GM18517 (cell line): ENCODE measurements at regions not wholly inside any gene's neighbourhood (a gene's known extent, or its start where the extent isn't known, plus 50 kb on each side); places are given as distances from the start of the nearest gene placed in this dataset.

ENCODE experiments used
- ATAC-seq: cut with Tn5 transposase; IDR thresholded peaks from one replicate; pipeline ENCODE4 v1.9.1; 2021; ENCODE audit warnings: mild to moderate bottlenecking, moderate library complexity; ENCODE audit not compliant: unreplicated experiment

GRCh38 chr13:97629601-97630272 lies 195.8 kb downstream of the RAP2A start:
- no peak for ATAC-seq

DNA sequence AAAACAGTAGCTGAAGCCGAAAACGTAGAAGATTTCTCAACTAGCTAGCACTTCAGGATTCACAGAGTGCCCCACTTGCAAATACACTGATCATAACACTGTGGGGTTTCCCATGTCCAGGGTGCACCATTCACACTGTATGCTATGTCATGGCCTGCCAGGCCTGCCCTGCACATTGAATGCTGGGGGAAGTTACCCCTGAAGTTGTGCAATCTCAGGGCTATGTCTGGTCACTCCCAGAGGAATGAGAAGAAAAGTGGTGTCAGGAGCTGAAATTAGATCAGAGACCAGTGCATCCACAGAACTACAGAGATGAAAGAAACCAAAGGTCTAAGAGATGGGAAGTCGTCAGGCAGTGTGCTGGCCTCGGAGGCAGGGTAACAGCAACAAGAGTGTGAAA lies 196.8 kb downstream of the RAP2A start:
- no peak for ATAC-seq

DNA sequence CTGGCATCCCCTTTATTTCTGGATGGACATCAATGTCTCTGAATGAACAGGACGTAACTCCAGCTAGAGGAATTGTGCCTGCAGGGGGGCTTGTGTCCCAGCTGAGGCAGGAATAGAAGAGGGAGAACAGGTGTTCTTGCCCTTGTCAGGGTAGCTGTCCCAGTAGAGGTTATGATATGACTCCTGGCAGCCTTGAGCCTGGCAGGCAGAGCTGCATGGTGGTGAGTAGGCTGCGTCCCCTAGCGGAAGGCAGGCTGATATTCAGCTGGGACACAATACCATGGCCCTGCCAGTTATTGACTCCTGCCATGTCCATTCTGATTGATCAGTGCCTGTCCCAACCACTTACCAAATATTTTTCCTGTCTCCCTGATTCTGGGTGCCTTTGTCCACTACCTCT lies 197.2 kb downstream of the RAP2A start:
- no peak for ATAC-seq

GRCh38 chr13:97639236-97639635 lies 205.3 kb downstream of the RAP2A start:
- no peak for ATAC-seq

DNA sequence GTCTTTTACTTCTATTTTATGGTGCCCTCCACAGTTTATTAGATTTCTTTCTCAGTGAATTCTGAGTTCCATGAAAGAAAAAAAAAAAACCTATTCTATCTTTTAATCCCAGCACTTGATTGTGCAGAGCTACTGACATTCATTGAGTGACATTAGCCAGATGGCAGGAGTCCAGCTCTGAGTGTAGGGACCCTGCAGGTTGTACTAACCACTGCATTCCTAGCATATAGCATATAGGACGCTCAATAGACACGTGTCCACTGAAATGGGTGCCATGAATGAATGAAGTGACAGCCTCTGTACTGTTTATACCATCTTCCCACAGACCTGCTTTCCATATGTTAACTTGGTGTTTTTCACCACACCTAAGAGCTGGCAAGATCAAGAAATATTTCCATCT lies 206.3 kb downstream of the RAP2A start:
- ATAC-seq, result no peak

DNA sequence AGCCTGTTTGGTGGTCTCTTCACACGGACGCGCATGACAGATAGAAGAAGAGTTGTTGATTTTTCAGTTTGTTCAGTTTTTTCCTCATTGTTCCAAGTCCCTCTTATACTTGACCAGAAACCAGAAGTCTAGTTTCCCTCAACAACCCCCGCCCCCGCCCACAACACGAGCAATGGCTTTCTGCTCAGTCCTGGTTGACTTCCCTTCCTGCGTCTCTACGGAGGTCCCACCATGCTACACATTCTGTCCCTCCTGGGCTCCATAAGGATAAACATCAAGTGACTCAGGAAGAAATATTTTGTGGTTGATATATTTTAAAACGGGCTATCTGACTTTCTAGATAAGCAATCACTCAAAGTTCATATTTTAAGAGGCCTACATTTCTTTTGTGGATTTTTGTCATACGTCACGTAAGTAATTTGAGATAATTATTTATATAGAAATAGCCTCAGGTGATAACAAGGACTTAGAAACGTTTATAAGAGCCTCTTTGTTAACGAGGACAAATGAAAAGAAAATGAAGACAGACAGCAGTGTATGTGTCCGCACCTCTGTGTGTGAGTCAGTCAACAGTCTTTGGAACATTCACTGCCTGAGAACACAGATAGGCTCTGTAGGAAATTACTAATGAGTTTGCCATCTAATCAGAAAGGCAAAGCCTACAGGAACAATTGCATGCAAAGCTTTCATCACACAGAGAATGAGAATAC lies 214.4 kb downstream of the RAP2A start:
- ATAC-seq, result no peak

- no peak for ATAC-seq
These were observed 214.9 kb downstream of the RAP2A start for GRCh38 chr13:97648881-97649224.

GRCh38 chr13:97653443-97654140 lies 219.6 kb downstream of the RAP2A start:
- ATAC-seq, result no peak

GRCh38 chr13:97654236-97654635 lies 220.3 kb downstream of the RAP2A start:
- no peak for ATAC-seq

DNA sequence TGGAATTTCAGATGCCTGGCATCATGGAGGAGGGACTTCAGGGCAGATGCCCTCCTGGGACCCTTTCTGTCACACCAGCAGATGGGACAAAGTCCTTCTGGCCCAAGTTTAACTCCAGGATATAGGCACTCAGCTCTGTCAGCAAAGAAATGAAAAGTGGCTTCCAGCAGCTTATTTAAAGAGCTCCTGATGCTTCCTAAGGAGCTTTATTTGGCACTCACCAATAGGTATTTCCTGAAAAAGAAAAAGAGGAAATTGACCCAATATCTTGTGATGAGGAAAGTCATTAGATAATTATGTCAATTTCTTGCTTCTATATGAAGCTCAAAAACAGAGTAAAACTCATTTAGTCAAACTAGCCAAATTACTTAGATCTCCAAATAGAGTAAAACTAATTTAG lies 224.6 kb downstream of the RAP2A start:
- no peak for ATAC-seq

GRCh38 chr13:97659602-97660001 lies 225.6 kb downstream of the RAP2A start:
- no peak for ATAC-seq

- no peak for ATAC-seq
These were observed 226.8 kb downstream of the RAP2A start for GRCh38 chr13:97660594-97661260.

DNA sequence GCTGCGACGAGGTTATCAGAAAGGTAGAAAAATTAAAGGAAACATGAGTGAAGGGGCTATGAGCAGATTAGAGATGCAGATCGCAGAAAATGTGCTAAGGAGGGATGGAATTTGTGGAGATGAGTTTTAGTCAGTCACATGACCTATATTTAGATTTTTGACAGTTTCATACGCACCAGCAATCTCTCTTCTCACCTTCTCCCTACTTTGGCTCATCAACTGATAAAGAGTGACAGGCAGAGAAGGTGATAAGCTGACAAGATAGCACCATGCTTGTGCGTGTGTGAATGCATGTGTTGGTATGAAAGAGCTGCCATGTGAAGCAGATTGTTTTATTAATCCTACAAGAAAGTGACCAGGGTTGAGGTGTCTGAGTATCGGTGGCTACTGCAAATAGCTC lies 252.6 kb downstream of the RAP2A start:
- no peak for ATAC-seq

DNA sequence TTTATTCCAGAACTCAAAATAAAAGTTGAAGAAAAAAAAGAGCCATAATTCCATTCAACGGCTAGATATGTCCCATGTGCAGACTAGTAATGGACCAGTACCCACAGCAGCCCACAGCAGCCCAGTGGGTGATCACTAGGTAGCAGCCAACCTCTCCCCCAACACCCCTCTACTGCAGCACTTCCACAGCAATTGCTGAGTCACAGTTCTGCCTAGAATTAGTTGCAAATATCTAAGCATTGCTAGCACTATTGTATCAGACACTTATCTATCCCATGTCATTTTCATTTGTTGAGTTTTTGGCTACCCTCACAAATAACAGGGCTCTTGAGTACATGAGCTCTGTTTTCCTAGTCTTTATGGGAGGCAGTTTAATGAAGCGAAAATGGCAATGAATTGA lies 258.7 kb downstream of the RAP2A start:
- no peak for ATAC-seq

- no peak for ATAC-seq
These were observed 257.8 kb upstream of the IPO5 start for GRCh38 chr13:97695684-97696083.

DNA sequence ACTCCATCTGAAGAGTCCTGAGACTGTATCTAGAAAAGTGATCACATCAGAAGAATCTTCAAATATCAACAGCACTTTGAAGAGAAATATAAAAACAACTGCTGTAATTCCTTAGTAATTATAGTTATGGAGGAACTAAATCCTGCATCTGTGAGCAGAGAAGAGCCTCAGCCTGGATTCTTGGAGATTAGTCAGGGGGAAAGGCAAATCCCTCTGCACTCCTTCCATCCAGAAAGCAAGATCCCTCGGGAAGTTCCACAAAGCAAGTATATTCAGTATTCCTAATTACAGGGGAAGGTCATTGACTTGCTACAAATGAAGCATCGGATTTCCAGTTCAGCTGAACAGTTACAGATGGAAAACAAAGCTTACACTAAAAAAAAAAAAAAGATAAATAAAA lies 256.6 kb upstream of the IPO5 start:
- ATAC-seq, result no peak

DNA sequence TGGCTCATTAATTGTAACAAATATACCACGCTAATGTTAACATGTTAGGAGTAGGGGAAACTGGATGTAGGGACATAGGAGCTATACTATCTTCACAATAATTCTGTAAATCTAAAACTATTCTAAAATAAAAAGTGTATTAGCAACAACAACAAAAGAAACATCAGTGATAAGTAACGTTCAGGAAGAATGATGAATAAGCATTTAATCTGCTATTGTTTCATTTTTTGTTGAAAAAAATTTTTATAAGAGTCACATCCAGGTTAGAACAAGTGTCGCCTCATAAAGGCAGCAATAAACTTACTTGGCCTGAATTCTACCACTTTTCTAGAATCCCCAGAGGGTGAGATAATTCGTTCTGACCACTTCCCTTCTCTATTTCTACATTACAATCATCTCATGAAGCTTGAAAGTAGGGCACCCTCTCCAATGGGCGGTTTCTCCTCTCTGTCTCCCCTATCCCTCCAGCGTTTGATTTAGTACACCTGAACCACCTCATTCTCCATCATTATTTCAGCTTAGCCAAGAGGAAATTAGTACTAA lies 253.1 kb upstream of the IPO5 start:
- no peak for ATAC-seq

DNA sequence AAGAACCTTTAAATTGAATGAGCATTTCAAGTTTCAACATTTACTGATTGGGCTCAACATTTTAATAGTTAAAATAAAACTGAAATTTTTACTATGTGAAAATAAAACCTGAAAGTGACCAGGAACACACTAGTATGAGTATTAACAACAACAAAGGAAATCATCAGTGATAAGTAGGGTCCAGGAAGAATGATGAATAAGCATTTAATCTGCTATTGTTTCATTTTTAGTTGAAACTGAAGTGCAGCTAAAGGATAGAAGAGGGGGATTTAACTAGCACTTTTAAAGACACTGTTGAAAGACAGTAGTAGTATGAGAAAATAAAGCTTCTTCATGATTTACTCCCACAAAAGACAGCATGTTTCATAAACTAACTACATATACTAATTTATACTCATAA lies 250.9 kb upstream of the IPO5 start:
- ATAC-seq, result no peak

GRCh38 chr13:97710797-97711196 lies 242.7 kb upstream of the IPO5 start:
- ATAC-seq, result no peak

- no peak for ATAC-seq
These were observed 240.7 kb upstream of the IPO5 start for GRCh38 chr13:97712770-97713169.

DNA sequence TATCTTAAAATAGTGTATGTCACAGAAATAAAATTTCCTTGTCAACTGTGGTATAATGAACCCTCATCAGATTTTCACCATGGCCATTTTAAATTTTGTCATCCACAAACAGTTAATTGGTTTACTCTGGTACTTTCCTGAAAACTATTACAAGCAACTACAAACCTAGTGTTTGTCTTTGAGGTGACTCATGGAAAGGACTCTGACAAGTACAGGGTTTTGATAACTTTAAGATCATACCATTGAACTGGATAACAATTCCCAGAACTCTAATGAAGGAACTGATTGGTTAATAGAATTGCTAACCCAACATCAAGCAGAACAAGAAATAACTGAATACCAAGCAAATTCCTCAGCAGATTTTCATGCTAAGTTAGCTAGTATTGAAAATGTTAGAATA lies 237.7 kb upstream of the IPO5 start:
- ATAC-seq, result no peak
